Jurkat, Clone E6-1 (cell line): ENCODE measurements at regions not wholly inside any gene's neighbourhood (a gene's known extent, or its start where the extent isn't known, plus 50 kb on each side); places are given as distances from the start of the nearest gene placed in this dataset.
A peak's percentile ranks its signal among the peaks of the same experiment; 100 is the strongest.
"Not testable (repeated sequence)": the region's sequence is repeated elsewhere in the genome, so short reads cannot be mapped to it uniquely, and the experiment has no call there.

ENCODE experiments used
- DNase-seq: peaks from one replicate; pipeline ENCODE4 v3.0.0-alpha.2; 2011; ENCODE audit warnings: low read depth, low spot score
- H3K4me3 ChIP-seq: 2 replicates; pipeline ENCODE4 v1.5.1; 2011; ENCODE audit warnings: mild to moderate bottlenecking, low read length, control low read depth, moderate library complexity

DNA sequence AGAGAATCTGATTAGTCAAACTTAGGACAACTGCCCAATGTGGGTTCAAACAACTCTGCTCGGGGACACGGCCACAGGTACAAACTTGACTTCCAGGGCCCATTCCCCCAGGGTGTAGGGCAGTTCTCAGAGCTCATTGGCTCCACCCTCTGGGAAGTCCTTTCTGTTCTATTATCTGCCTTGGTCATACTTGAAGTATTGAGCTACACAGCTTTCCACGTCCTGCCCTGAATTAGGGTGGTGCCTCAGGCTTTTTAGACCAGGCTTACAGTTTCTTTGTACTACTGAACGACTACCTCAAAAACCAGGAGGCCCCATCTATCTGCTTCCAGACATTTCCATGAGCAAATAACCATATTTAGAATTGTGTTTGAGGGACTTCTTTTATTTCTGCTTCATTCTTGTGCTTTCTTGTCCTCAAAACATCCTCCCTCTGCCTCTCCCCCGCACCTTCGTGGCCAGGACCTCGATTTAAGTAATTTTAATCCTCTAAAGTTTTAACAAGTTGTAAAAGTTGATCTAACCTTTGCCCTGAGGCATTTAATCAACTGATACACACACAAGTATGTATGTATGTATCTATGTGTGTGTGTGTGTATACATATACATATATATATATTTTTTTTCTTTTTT lies 281.7 kb upstream of the AMIGO2 start:
- peak overlapping the region; percentile 40 for H3K4me3 ChIP-seq
- peak; percentile 29 for DNase-seq

GRCh38 chr12:47360771-47361388 lies 281.1 kb upstream of the AMIGO2 start:
- DNase-seq: peak; percentile 92
- peak overlapping the region; percentile 40 for H3K4me3 ChIP-seq

- DNase-seq: no peak
- no peak overlapping the region for H3K4me3 ChIP-seq
Observed at GRCh38 chr12:47360093-47360480, 280.3 kb upstream of the AMIGO2 start.

DNA sequence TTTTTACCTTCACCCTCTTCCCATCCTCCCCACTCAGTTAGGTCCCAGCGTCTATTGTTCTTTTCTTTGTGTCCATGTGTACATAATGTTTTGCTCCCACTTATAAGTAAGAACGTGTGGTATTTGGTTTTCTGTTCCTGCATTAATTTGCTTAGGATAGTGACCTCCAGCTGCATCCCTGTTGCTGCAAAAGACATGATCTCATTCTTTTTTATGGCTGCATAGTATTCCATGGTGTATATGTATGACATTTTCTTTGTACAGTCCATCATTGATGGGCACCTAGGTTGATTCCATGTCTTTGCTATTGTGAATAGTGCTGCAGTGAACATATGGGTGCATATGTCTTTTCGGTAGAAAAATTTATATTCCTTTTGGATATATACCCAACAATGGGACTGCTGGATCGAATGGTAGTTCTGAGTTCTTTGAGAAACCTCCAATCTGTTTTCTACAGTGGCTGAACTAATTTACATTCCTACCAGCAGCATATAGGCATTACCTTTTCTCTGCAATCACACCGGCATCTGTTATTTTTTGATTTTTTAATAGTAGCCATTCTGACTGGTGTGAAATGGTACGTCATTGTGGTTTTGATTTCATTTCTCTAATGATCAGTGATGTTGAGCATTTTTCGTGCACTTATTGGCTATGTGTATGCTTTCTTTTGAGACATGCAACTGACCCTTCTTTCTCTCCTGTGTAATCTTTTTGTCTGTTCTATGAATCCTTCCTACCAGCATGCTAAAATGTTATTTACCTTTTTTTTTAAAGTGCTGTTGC lies 279.7 kb upstream of the AMIGO2 start:
- DNase-seq: no peak
- no peak overlapping the region for H3K4me3 ChIP-seq

DNA sequence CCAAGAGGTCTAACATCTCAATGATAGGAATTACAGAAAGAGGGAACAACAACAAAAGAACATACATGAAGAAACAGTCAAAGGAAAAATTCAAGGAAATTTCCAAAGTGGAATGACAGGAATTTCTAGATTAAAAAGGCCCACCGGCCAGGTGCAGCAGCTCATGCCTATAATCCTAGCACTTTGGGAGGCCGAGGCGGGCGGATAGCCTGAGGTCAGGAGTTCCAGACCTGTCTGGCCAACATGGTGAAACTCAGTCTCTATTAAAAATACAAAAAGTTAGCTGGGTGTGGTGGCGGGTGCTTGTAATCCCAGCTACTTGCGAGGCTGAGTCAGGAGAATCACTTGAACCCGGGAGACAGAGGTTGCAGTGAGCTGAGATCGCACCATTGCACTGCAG lies 277.2 kb upstream of the AMIGO2 start:
- DNase-seq, H3K4me3 ChIP-seq: not testable (repeated sequence)

- DNase-seq: no peak
- no peak overlapping the region for H3K4me3 ChIP-seq
Observed at GRCh38 chr12:47356129-47356700, 276.5 kb upstream of the AMIGO2 start.

GRCh38 chr12:47353508-47353907 lies 273.7 kb upstream of the AMIGO2 start:
- DNase-seq: no peak
- H3K4me3 ChIP-seq: no peak overlapping the region

- no peak overlapping the region for H3K4me3 ChIP-seq
- DNase-seq: no peak
Observed at GRCh38 chr12:47352067-47352466, 272.3 kb upstream of the AMIGO2 start.

- no peak for DNase-seq
Observed at GRCh38 chr12:47351526-47351925, 271.8 kb upstream of the AMIGO2 start.

DNA sequence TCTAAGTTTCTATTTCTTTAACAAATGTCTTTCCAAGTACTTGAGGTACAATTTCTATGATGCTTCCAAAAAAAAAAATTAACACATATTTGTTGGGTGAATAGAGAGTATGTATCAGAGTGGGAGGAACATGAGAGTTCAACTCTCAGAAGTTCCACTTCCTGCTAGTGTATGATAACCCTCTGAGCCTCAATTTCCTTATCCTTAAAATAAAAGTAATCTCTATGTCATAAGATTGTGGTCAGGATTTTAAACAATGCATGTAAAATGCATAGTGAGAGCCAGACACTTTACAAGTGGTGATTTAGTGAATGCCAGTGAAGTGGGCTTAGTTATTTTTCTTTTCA lies 270.3 kb upstream of the AMIGO2 start:
- H3K4me3 ChIP-seq: no peak overlapping the region
- peak; percentile 30 for DNase-seq

More at GRCh38 chr12:47351526-47351925, 271.8 kb upstream of the AMIGO2 start:
- H3K4me3 ChIP-seq: no peak overlapping the region

- DNase-seq: no peak
- H3K4me3 ChIP-seq: no peak overlapping the region
Observed at GRCh38 chr12:47349137-47350061, 269.6 kb upstream of the AMIGO2 start.

DNA sequence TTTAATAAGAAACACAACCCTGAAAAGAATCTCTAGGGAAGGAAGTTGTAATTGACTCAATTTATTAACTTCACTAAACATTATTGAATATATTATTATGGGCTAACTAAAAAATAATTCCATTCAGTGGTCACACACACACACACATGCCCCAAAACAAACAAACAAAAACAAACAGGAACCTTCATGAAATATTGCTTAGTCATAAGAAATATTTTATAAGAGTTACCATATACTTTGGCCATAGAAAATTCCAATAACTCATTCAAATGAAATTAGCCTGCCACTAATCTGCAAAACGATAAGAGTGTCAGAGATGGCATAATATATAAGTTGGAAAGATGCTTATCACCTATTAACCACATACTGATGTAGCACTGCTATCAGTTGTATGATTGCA lies 268.4 kb upstream of the AMIGO2 start:
- DNase-seq: no peak
- no peak overlapping the region for H3K4me3 ChIP-seq

GRCh38 chr12:47346251-47347019 lies 266.7 kb upstream of the AMIGO2 start:
- no peak overlapping the region for H3K4me3 ChIP-seq
- DNase-seq: no peak

GRCh38 chr12:47343684-47344567 lies 264.2 kb upstream of the AMIGO2 start:
- H3K4me3 ChIP-seq: no peak overlapping the region
- no peak for DNase-seq

GRCh38 chr12:47340411-47341015 lies 260.8 kb upstream of the AMIGO2 start:
- DNase-seq: no peak
- no peak overlapping the region for H3K4me3 ChIP-seq

- H3K4me3 ChIP-seq: no peak overlapping the region
- DNase-seq: no peak
Observed at GRCh38 chr12:47337581-47337980, 257.8 kb upstream of the AMIGO2 start.

DNA sequence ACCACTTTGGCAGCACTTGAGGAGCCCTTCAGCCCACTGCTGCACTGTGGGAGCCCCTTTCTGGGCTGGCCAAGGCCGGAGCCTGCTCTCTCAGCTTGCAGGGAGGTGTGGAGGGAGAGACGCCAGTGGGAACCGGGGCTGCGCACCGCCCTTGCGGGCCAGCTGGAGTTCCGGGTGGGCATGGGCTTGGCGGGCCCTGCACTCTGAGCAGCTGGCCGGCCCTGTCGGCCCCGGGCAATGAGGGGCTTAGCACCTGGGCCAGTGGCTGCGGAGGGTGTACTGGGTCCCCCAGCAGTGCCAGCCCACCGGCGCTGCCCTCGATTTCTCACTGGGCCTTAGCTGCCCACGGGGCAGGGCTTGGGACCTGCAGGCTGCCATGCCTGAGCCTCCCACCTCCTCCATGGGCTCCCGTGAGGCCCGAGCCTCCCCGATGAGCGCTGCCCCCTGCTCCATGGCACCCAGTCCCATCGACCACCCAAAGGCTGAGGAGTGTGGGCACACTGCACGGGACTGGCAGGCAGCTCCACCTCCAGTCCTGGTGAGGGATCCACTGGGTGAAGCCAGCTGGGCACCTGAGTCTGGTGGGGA lies 253.6 kb upstream of the AMIGO2 start:
- not testable (repeated sequence) for DNase-seq, H3K4me3 ChIP-seq
